ENCODE measurements at regions not wholly inside any gene's neighbourhood (a gene's known extent, or its start where the extent isn't known, plus 50 kb on each side); places are given as distances from the start of the nearest gene placed in this dataset.

- H3K9me3 ChIP-seq (ENCODE audit: low read depth, low read length): no peaks in the 10 kb centered on the region
- no peaks in the 10 kb centered on the region for H3K36me3 ChIP-seq (ENCODE audit: insufficient read depth, low read length)
- H3K27me3 ChIP-seq (ENCODE audit: insufficient read depth, low read length): no peaks in the 10 kb centered on the region
- no peaks in the 10 kb centered on the region for H4K20me1 ChIP-seq (ENCODE audit: insufficient read depth, low read length)
- no peak overlapping the region for H3K4me3 ChIP-seq (ENCODE audit: insufficient read depth, low read length)
- H3K79me2 ChIP-seq (ENCODE audit: insufficient read depth, low read length): no peaks in the 10 kb centered on the region
- H3K27ac ChIP-seq (ENCODE audit: low read depth, low read length): no peak overlapping the region
- H3K4me1 ChIP-seq (ENCODE audit: insufficient read depth, low read length): no peaks in the 10 kb centered on the region
- TF ChIP-seq CTCF (IDR thresholded peaks at IDR 0.05; ENCODE audit: extremely low read depth, low read depth, low read length): no peak
- H3K4me2 ChIP-seq (ENCODE audit: insufficient read depth, low read length): no peak overlapping the region
- no peak overlapping the region for H2AFZ ChIP-seq (ENCODE audit: low read length)
- no peak for DNase-seq (ENCODE audit: insufficient read length, low spot score, missing footprints)
Measured at GRCh38 chr6:11900662-11901598, 111.2 kb upstream of the HIVEP1 start.

GRCh38 chr6:11899645-11900044, 112.5 kb upstream of the HIVEP1 start:
- Histone ChIP-seq H2AFZ (ENCODE audit: low read length) (no peak overlapping the region), H3K4me2 (ENCODE audit: insufficient read depth, low read length) (no peak overlapping the region)
- TF ChIP-seq CTCF (IDR thresholded peaks at IDR 0.05; ENCODE audit: extremely low read depth, low read depth, low read length): no peak

GRCh38 chr6:11894212-11894611, 115.6 kb upstream of the ADTRP start:
- no peaks in the 10 kb centered on the region for H4K20me1 ChIP-seq (ENCODE audit: insufficient read depth, low read length)
- no peaks in the 10 kb centered on the region for H3K9me3 ChIP-seq (ENCODE audit: low read depth, low read length)
- H3K79me2 ChIP-seq (ENCODE audit: insufficient read depth, low read length): no peaks in the 10 kb centered on the region
- no peak overlapping the region for H3K27ac ChIP-seq (ENCODE audit: low read depth, low read length)
- H3K4me1 ChIP-seq (ENCODE audit: insufficient read depth, low read length): no peaks in the 10 kb centered on the region
- no peaks in the 10 kb centered on the region for H3K36me3 ChIP-seq (ENCODE audit: insufficient read depth, low read length)
- no peak for DNase-seq (ENCODE audit: insufficient read length, low spot score, missing footprints)
- no peak overlapping the region for H3K4me3 ChIP-seq (ENCODE audit: insufficient read depth, low read length)
- no peak overlapping the region for H2AFZ ChIP-seq (ENCODE audit: low read length)
- H3K27me3 ChIP-seq (ENCODE audit: insufficient read depth, low read length): no peaks in the 10 kb centered on the region
- H3K4me2 ChIP-seq (ENCODE audit: insufficient read depth, low read length): no peak overlapping the region
- TF ChIP-seq CTCF (IDR thresholded peaks at IDR 0.05; ENCODE audit: extremely low read depth, low read depth, low read length): no peak

More at GRCh38 chr6:11899645-11900044, 112.5 kb upstream of the HIVEP1 start:
- no peak for DNase-seq (ENCODE audit: insufficient read length, low spot score, missing footprints)
- Histone ChIP-seq H3K4me3 (ENCODE audit: insufficient read depth, low read length) (no peak overlapping the region), H3K79me2 (ENCODE audit: insufficient read depth, low read length) (no peaks in the 10 kb centered on the region), H3K9me3 (ENCODE audit: low read depth, low read length) (no peaks in the 10 kb centered on the region), H3K27ac (ENCODE audit: low read depth, low read length) (no peak overlapping the region), H3K27me3 (ENCODE audit: insufficient read depth, low read length) (no peaks in the 10 kb centered on the region), H3K4me1 (ENCODE audit: insufficient read depth, low read length) (no peaks in the 10 kb centered on the region), H4K20me1 (ENCODE audit: insufficient read depth, low read length) (no peaks in the 10 kb centered on the region), H3K36me3 (ENCODE audit: insufficient read depth, low read length) (no peaks in the 10 kb centered on the region)

GRCh38 chr6:11891547-11891946, 112.9 kb upstream of the ADTRP start:
- Histone ChIP-seq H3K9me3 (ENCODE audit: low read depth, low read length) (no peaks in the 10 kb centered on the region), H3K4me2 (ENCODE audit: insufficient read depth, low read length) (no peak overlapping the region), H4K20me1 (ENCODE audit: insufficient read depth, low read length) (no peaks in the 10 kb centered on the region), H3K4me3 (ENCODE audit: insufficient read depth, low read length) (no peak overlapping the region), H3K79me2 (ENCODE audit: insufficient read depth, low read length) (no peaks in the 10 kb centered on the region), H3K27ac (ENCODE audit: low read depth, low read length) (no peak overlapping the region), H3K36me3 (ENCODE audit: insufficient read depth, low read length) (no peaks in the 10 kb centered on the region), H3K27me3 (ENCODE audit: insufficient read depth, low read length) (no peaks in the 10 kb centered on the region), H3K4me1 (ENCODE audit: insufficient read depth, low read length) (no peaks in the 10 kb centered on the region), H2AFZ (ENCODE audit: low read length) (no peak overlapping the region)
- TF ChIP-seq CTCF (IDR thresholded peaks at IDR 0.05; ENCODE audit: extremely low read depth, low read depth, low read length): no peak
- DNase-seq (ENCODE audit: insufficient read length, low spot score, missing footprints): no peak
